H1 (cell line): ENCODE measurements at regions not wholly inside any gene's neighbourhood (a gene's known extent, or its start where the extent isn't known, plus 50 kb on each side); places are given as distances from the start of the nearest gene placed in this dataset.

Source experiments
- CTCF ChIA-PET: fragments of 300-600 bp; sonication (Branson Sonifier 250); formaldehyde crosslinking; loops from one replicate; lab custom pipeline; 2021; ENCODE audit not compliant: partially characterized antibody; lab: Charles Lee
- POLR2A ChIA-PET: fragments of 300-600 bp; sonication (Branson Sonifier 250); formaldehyde crosslinking; loops from one replicate; lab custom pipeline; 2021; ENCODE audit warnings: inconsistent platforms; ENCODE audit not compliant: partially characterized antibody; lab: Charles Lee
- DNase-seq, 2 experiments: peaks; one replicate each; pipeline versions ENCODE4 v3.0.0 to v3.0.0-alpha.2; 2010 to 2022; ENCODE audit warnings: low spot score in 2 of 2, low read depth in 1 of 2, mixed read lengths in 1 of 2
- FAIRE-seq: peaks from 2 replicates; lab custom pipeline; 2011; peaks lifted over from hg19 to GRCh38; lab: Jason Lieb, UNC
- H2AFZ ChIP-seq: 2 replicates; pipeline ENCODE4 v1.8.1; 2012; ENCODE audit warnings: low read length, inconsistent platforms
- H2AK5ac ChIP-seq: 2 replicates; pipeline ENCODE4 v1.6.1; 2013; ENCODE audit warnings: low read depth, low read length
- H2BK120ac ChIP-seq: replicated peaks from 2 replicates; pipeline ENCODE3; 2013; ENCODE audit warnings: low read depth, low read length, inconsistent platforms
- H2BK12ac ChIP-seq: 2 replicates; pipeline ENCODE4 v1.6.1; 2013; ENCODE audit warnings: low read depth, low read length
- H2BK15ac ChIP-seq: 2 replicates; pipeline ENCODE4 v1.6.1; 2013; ENCODE audit warnings: low read length
- H2BK20ac ChIP-seq: 2 replicates; pipeline ENCODE4 v1.6.1; 2013; ENCODE audit warnings: low read length
- H2BK5ac ChIP-seq: 2 replicates; pipeline ENCODE4 v1.6.1; 2013; ENCODE audit warnings: low read depth, low read length
- H3K14ac ChIP-seq: 2 replicates; pipeline ENCODE4 v1.6.1; 2013; ENCODE audit warnings: inconsistent platforms; ENCODE audit not compliant: insufficient read length
- H3K18ac ChIP-seq: 2 replicates; pipeline ENCODE4 v1.6.1; 2013; ENCODE audit warnings: low read length; ENCODE audit errors: extremely low read depth
- H3K23ac ChIP-seq: 2 replicates; pipeline ENCODE4 v1.6.1; 2013; ENCODE audit warnings: inconsistent platforms; ENCODE audit not compliant: insufficient read length
- H3K23me2 ChIP-seq: 2 replicates; pipeline ENCODE4 v1.6.1; 2013; ENCODE audit warnings: low read depth, low read length
- H3K27ac ChIP-seq: 2 replicates; pipeline ENCODE4 v1.6.1; 2011; ENCODE audit warnings: low read depth, low read length, inconsistent platforms
- H3K27me3 ChIP-seq, 4 experiments: replicated peaks in 1 of 4; 1 replicate in 1 of 4; 2 replicates in 3 of 4; pipeline versions ENCODE4 v1.6.1 to v1.8.1; 2011 to 2013; ENCODE audit warnings: low read length in 3 of 4, mild to moderate bottlenecking in 3 of 4, inconsistent platforms in 2 of 4, mixed read lengths in 2 of 4, moderate library complexity in 1 of 4; ENCODE audit not compliant: control insufficient read depth in 3 of 4, insufficient read depth in 3 of 4; ENCODE audit errors: extremely low read depth in 1 of 4
- H3K36me3 ChIP-seq, 4 experiments: 2 replicates each; pipeline versions ENCODE4 v1.6.1 to v1.8.1; 2011 to 2013; ENCODE audit warnings: mild to moderate bottlenecking in 4 of 4, low read length in 3 of 4, moderate library complexity in 2 of 4, control low read depth in 1 of 4, inconsistent platforms in 1 of 4; ENCODE audit not compliant: insufficient read depth in 4 of 4, control insufficient read depth in 2 of 4
- H3K4ac ChIP-seq: replicated peaks from 2 replicates; pipeline ENCODE3; 2013; ENCODE audit warnings: low read length, low read depth, mixed read lengths, inconsistent platforms; ENCODE audit not compliant: insufficient read length
- H3K4me1 ChIP-seq, 4 experiments: replicated peaks in 1 of 4; 1 replicate in 1 of 4; 2 replicates in 3 of 4; pipeline versions ENCODE4 v1.6.1 to v1.8.1; 2011 to 2013; ENCODE audit warnings: low read length in 3 of 4, inconsistent platforms in 2 of 4, mixed read lengths in 1 of 4; ENCODE audit not compliant: insufficient read depth in 4 of 4, control insufficient read depth in 3 of 4
- H3K4me2 ChIP-seq, 2 experiments: 2 replicates each; pipeline versions ENCODE4 v1.6.1 to v1.8.1; 2011 to 2013; ENCODE audit warnings: low read depth in 2 of 2, low read length in 2 of 2, control low read depth in 1 of 2, inconsistent platforms in 1 of 2, mild to moderate bottlenecking in 1 of 2; ENCODE audit not compliant: insufficient read depth in 1 of 2
- H3K4me3 ChIP-seq, 4 experiments: fragments of 200-600, 300-600 bp in 1 of 4; sonication (generic), shearing (Covaris generic), sonication (Bioruptor Twin) in 1 of 4; 2 replicates each; pipeline versions ENCODE4 v1.5.1 to v1.8.1; 2011 to 2016; ENCODE audit warnings: low read length in 4 of 4, low read depth in 3 of 4, control low read depth in 2 of 4, inconsistent platforms in 2 of 4, mild to moderate bottlenecking in 2 of 4, mixed read lengths in 1 of 4, moderate library complexity in 1 of 4; ENCODE audit not compliant: insufficient read depth in 2 of 4; ENCODE audit errors: extremely low read depth in 1 of 4
- H3K56ac ChIP-seq: replicated peaks from 2 replicates; pipeline ENCODE3; 2013; ENCODE audit warnings: low read depth, mild to moderate bottlenecking, mixed read lengths, low read length, inconsistent platforms; ENCODE audit not compliant: insufficient read length
- H3K79me1 ChIP-seq: 2 replicates; pipeline ENCODE4 v1.6.1; 2013; ENCODE audit warnings: low read depth, low read length, control low read depth
- H3K79me2 ChIP-seq, 2 experiments: 2 replicates each; pipeline versions ENCODE4 v1.6.1 to v1.8.1; 2012 to 2013; ENCODE audit warnings: low read length in 2 of 2, mild to moderate bottlenecking in 2 of 2, inconsistent platforms in 1 of 2; ENCODE audit not compliant: insufficient read depth in 2 of 2, control insufficient read depth in 1 of 2
- H3K9ac ChIP-seq, 4 experiments: replicated peaks in 1 of 4; 1 replicate in 1 of 4; 2 replicates in 3 of 4; pipeline versions ENCODE4 v1.6.1 to v1.8.1; 2011 to 2013; ENCODE audit warnings: low read depth in 3 of 4, low read length in 3 of 4, control low read depth in 2 of 4, mild to moderate bottlenecking in 2 of 4, moderate library complexity in 2 of 4, inconsistent platforms in 1 of 4; ENCODE audit errors: extremely low read depth in 1 of 4
- H3K9me3 ChIP-seq, 2 experiments: 2 replicates each; pipeline versions ENCODE4 v1.6.1 to v1.8.1; 2012 to 2013; ENCODE audit warnings: mild to moderate bottlenecking in 2 of 2, moderate library complexity in 2 of 2, control low read depth in 1 of 2, inconsistent platforms in 1 of 2, low read depth in 1 of 2, low read length in 1 of 2, mixed read lengths in 1 of 2; ENCODE audit not compliant: insufficient read depth in 2 of 2
- H4K20me1 ChIP-seq, 2 experiments: replicated peaks in 1 of 2; 2 replicates each; pipeline versions ENCODE3 to v1.8.1; 2011 to 2013; ENCODE audit warnings: inconsistent platforms in 2 of 2, low read length in 2 of 2, mild to moderate bottlenecking in 1 of 2; ENCODE audit not compliant: insufficient read depth in 2 of 2, control insufficient read depth in 1 of 2
- H4K5ac ChIP-seq: 2 replicates; pipeline ENCODE4 v1.6.1; 2013; ENCODE audit warnings: low read length, low read depth, mixed read lengths, inconsistent platforms; ENCODE audit not compliant: insufficient read length
- H4K8ac ChIP-seq: 2 replicates; pipeline ENCODE4 v1.8.0; 2013; ENCODE audit warnings: mild to moderate bottlenecking, moderate library complexity, low read length, inconsistent platforms; ENCODE audit not compliant: insufficient read depth; ENCODE audit errors: extremely low read depth
- H4K91ac ChIP-seq: replicated peaks from 2 replicates; pipeline ENCODE3; 2013; ENCODE audit warnings: low read length, mixed read lengths, inconsistent platforms; ENCODE audit not compliant: insufficient read length
- BACH1 ChIP-seq: IDR thresholded peaks from 2 replicates; pipeline ENCODE4 v1.6.1; 2012; ENCODE audit warnings: low read length, improper control_type of control experiment
- CTCF ChIP-seq, 3 experiments: IDR thresholded peaks; 1 replicate in 2 of 3; 2 replicates in 1 of 3; pipeline versions ENCODE4 v1.5.1 to v1.6.1; 2011; ENCODE audit warnings: low read length in 3 of 3, mild to moderate bottlenecking in 3 of 3, inconsistent platforms in 2 of 3, low read depth in 1 of 3, moderate library complexity in 1 of 3; ENCODE audit not compliant: insufficient read depth in 1 of 3; ENCODE audit errors: control extremely low read depth in 1 of 3
- KDM1A ChIP-seq: fragments of 200-600, 300-600 bp; sonication (generic); IDR thresholded peaks from 2 replicates; pipeline ENCODE4 v1.7.1; 2016; ENCODE audit warnings: mild to moderate bottlenecking, low read length, borderline replicate concordance
- NANOG ChIP-seq: IDR thresholded peaks from 2 replicates; pipeline ENCODE4 v1.6.1; 2011; ENCODE audit warnings: low read length, low read depth, mild to moderate bottlenecking, inconsistent platforms; ENCODE audit not compliant: insufficient read depth, poor library complexity, severe bottlenecking
- RXRA ChIP-seq: IDR thresholded peaks from 2 replicates; pipeline ENCODE4 v1.6.1; 2011; ENCODE audit warnings: low read depth, mild to moderate bottlenecking, low read length, moderate library complexity; ENCODE audit not compliant: insufficient read depth
- SIRT6 ChIP-seq: IDR thresholded peaks from one replicate; pipeline ENCODE4 v1.7.1; 2012; ENCODE audit warnings: low read length, inconsistent platforms
- TCF12 ChIP-seq: IDR thresholded peaks from 2 replicates; pipeline ENCODE4 v1.6.1; 2011; ENCODE audit warnings: low read depth, mild to moderate bottlenecking, low read length
- WGBS, 2 experiments: shearing (Covaris generic) in 1 of 2; methylation state at CpG; one replicate each; pipeline versions ENCODE4 v1.1.6 to v1.1.7; 2013 to 2015; ENCODE audit warnings: low lambda C conversion rate in 2 of 2, mixed read lengths in 2 of 2, inconsistent platforms in 1 of 2, low coverage in 1 of 2, missing lambda C conversion rate in 1 of 2; ENCODE audit not compliant: insufficient replicate concordance in 2 of 2, insufficient coverage in 1 of 2, insufficient read length in 1 of 2; ENCODE audit errors: extremely low coverage in 1 of 2, missing lambda C conversion rate in 1 of 2; 5-methylcytosine and 5-hydroxymethylcytosine counted together

DNA sequence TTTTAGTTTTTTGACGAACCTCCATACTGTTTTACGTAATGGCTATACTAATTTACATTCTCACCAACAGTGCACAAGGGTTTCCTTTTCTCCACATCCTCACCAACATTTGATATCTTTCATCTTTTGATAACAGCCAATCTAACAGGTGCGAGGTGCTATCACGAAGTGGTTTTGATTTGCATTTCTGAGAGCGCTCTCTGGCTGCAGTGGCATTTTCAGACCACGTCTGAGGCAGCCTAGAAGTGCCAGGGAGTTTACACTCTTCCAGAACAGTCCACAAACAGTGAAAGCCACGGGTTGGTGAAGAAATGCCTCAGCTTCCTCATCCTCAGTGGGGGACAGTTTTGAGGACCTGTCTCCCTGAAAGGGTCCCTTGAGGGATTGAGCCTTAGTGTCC is 471.0 kb downstream of the BCOR start:
- no peaks in the 10 kb centered on the region for H3K36me3 ChIP-seq
- H2BK5ac ChIP-seq, result no peak overlapping the region
- H3K4me3 ChIP-seq, result no peak overlapping the region
- FAIRE-seq (no peak), DNase-seq (no peak)
- no peak overlapping the region for H3K4me2 ChIP-seq
- peaks cover 0 to 6% (median 0%) of the 10 kb centered on the region in 4 experiments; a peak in 1 of 7 replicates for H3K4me1 ChIP-seq
- no peak overlapping the region for H3K18ac ChIP-seq
- no peak overlapping the region for H4K8ac ChIP-seq
- H4K5ac ChIP-seq, result no peak overlapping the region
- H2BK12ac ChIP-seq, result no peak overlapping the region
- no peak overlapping the region for H2BK120ac ChIP-seq
- H4K20me1 ChIP-seq, result no peaks in the 10 kb centered on the region
- no peaks in the 10 kb centered on the region for H3K23me2 ChIP-seq
- ChIA-PET CTCF (no interaction called here), POLR2A (no interaction called here)
- H3K4ac ChIP-seq, result no peak overlapping the region
- H3K23ac ChIP-seq, result no peak overlapping the region
- H3K56ac ChIP-seq, result no peak overlapping the region
- H2AK5ac ChIP-seq, result no peak overlapping the region
- no peak overlapping the region for H3K27ac ChIP-seq
- no peaks in the 10 kb centered on the region for H3K27me3 ChIP-seq
- WGBS, 2 experiments, result 94% methylated on average over 6 of the region's 7 CpGs; no CpG with 5 or more reads in 1 of the 2 experiments
- H3K9me3 ChIP-seq, result no peaks in the 10 kb centered on the region
- no peak overlapping the region for H2BK20ac ChIP-seq
- no peak overlapping the region for H3K14ac ChIP-seq
- H2AFZ ChIP-seq, result no peak overlapping the region
- H3K9ac ChIP-seq, result no peak overlapping the region
- H2BK15ac ChIP-seq, result no peak overlapping the region
- no peaks in the 10 kb centered on the region for H3K79me2 ChIP-seq
- H4K91ac ChIP-seq, result no peak overlapping the region
- TF ChIP-seq SIRT6, result no peak
- no peak for TF ChIP-seq RXRA
- TF ChIP-seq CTCF (IDR thresholded peaks at IDR 0.05; ENCODE audit: control extremely low read depth in 1 of 3, insufficient read depth in 1 of 3, low read depth in 1 of 3, low read length in 3 of 3), result no peak
- TF ChIP-seq BACH1, result no peak
- TF ChIP-seq TCF12, result no peak
- no peak for TF ChIP-seq NANOG
- no peak for TF ChIP-seq KDM1A
- H3K79me1 ChIP-seq, result no peaks in the 10 kb centered on the region
